ENCODE measurements at regions not wholly inside any gene's neighbourhood (a gene's known extent, or its start where the extent isn't known, plus 50 kb on each side); places are given as distances from the start of the nearest gene placed in this dataset.
"Not testable (repeated sequence)": the region's sequence is repeated elsewhere in the genome, so short reads cannot be mapped to it uniquely, and the experiment has no call there.

GRCh38 chr2:192444286-192444838 is 249.6 kb upstream of the TMEFF2 start:
- no peak for DNase-seq

- DNase-seq = no peak
Observed at GRCh38 chr2:192443831-192444230, 249.1 kb upstream of the TMEFF2 start.

GRCh38 chr2:192438239-192438638 is 243.5 kb upstream of the TMEFF2 start:
- DNase-seq = no peak

- no peak for DNase-seq
Observed at GRCh38 chr2:192437653-192438052, 242.9 kb upstream of the TMEFF2 start.

- no peak for DNase-seq
Observed at GRCh38 chr2:192424243-192424642, 229.5 kb upstream of the TMEFF2 start.

GRCh38 chr2:192419786-192420185 is 225.1 kb upstream of the TMEFF2 start:
- DNase-seq = no peak

- DNase-seq = no peak
Observed at GRCh38 chr2:192416060-192416459, 221.3 kb upstream of the TMEFF2 start.

- DNase-seq = no peak
Observed at GRCh38 chr2:192414794-192415193, 220.1 kb upstream of the TMEFF2 start.

- no peak for DNase-seq
Observed at GRCh38 chr2:192413812-192414681, 219.3 kb upstream of the TMEFF2 start.

- not testable (repeated sequence) for DNase-seq
Observed at GRCh38 chr2:192412866-192413265, 218.1 kb upstream of the TMEFF2 start.

GRCh38 chr2:192412394-192412793 is 217.7 kb upstream of the TMEFF2 start:
- no peak for DNase-seq

GRCh38 chr2:192411755-192412154 is 217.0 kb upstream of the TMEFF2 start:
- DNase-seq = no peak

GRCh38 chr2:192410319-192410718 is 215.6 kb upstream of the TMEFF2 start:
- no peak for DNase-seq

GRCh38 chr2:192407692-192408091 is 213.0 kb upstream of the TMEFF2 start:
- DNase-seq = no peak

GRCh38 chr2:192398236-192398635 is 203.5 kb upstream of the TMEFF2 start:
- no peak for DNase-seq

- DNase-seq = no peak
Observed at GRCh38 chr2:192394605-192395004, 199.9 kb upstream of the TMEFF2 start.

- no peak for DNase-seq
Observed at GRCh38 chr2:192391041-192391440, 196.3 kb upstream of the TMEFF2 start.

- no peak for DNase-seq
Observed at GRCh38 chr2:192390401-192390800, 195.7 kb upstream of the TMEFF2 start.

- DNase-seq = not testable (repeated sequence)
Observed at GRCh38 chr2:192384191-192384590, 189.5 kb upstream of the TMEFF2 start.

GRCh38 chr2:192381082-192381481 is 186.3 kb upstream of the TMEFF2 start:
- no peak for DNase-seq

- no peak for DNase-seq
Observed at GRCh38 chr2:192379736-192380135, 185.0 kb upstream of the TMEFF2 start.

- no peak for DNase-seq
Observed at GRCh38 chr2:192377173-192377572, 182.4 kb upstream of the TMEFF2 start.

- no peak for DNase-seq
Observed at GRCh38 chr2:192373754-192374153, 179.0 kb upstream of the TMEFF2 start.

GRCh38 chr2:192373221-192373620 is 178.5 kb upstream of the TMEFF2 start:
- DNase-seq = no peak

GRCh38 chr2:192369969-192370368 is 175.2 kb upstream of the TMEFF2 start:
- no peak for DNase-seq

Data from 8988T (cell line).